ENCODE measurements at regions not wholly inside any gene's neighbourhood (a gene's known extent, or its start where the extent isn't known, plus 50 kb on each side); places are given as distances from the start of the nearest gene placed in this dataset.
"Not testable (repeated sequence)": the region's sequence is repeated elsewhere in the genome, so short reads cannot be mapped to it uniquely, and the experiment has no call there.

- no peak for DNase-seq (ENCODE audit: low spot score)
Observed at GRCh38 chr3:72535772-72536171, 312.5 kb downstream of the SHQ1 start.

DNA sequence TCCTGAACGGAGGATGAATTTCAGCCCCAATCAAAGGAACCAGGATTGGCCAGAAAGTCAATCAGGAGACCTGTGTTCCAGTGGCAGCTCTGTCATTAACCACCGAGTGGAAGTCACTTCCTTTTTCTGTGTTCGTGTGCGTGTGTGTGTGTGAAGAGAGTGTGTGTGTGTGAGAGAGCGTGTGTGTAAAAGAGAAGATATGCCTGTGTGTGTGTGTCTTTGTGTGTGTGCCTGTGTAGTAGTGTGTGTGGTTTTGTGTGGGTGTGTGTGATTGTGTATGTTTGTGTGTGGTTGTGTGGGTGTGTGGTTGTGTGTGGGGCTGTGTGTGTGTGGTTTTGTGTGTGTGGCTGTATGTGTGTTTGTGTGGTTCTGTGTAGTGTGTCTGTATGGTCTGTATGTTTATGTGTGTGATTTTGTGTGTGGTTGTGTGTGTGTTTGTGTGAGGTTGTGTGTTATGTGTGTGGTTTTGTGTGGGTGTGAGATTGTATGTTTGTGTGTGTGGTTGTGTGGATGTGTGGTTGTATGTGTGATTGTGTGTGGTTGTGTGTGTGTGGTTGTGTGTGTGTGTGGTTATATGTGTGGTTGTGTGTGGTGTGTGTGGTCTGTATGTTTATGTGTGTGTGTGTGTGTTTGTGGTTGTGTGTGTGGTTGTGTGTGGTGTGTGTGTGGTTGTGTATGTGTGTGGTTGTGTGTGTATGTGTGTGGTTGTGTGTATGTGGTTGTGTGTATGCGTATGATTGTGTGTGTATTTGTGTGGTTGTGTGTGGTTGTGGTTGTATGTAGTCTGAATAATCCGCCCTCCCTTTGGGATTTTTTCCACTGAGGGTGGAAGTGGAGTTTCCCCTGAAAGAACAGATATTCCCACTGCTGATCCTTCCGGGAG is 314.4 kb downstream of the SHQ1 start:
- no peak for DNase-seq (ENCODE audit: low spot score)

DNA sequence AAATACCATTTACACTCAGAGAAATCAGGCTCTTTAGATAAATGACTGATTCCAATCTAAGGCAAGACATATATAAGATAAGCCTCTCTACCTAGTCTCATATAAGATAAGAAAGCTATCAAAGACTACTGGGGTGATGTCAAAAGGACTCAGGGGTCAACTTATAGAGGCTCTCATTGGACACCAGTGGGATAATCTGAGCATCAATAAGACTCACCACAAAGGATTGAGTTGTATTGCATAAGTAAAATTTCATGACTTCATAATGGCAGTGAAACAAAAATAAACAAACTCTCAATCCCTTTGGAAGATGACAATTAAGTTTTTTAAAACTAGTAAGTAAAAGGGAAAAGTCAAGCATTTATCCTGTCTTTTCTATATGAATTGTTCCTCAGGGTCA is 317.8 kb downstream of the SHQ1 start:
- no peak for DNase-seq (ENCODE audit: low spot score)

DNA sequence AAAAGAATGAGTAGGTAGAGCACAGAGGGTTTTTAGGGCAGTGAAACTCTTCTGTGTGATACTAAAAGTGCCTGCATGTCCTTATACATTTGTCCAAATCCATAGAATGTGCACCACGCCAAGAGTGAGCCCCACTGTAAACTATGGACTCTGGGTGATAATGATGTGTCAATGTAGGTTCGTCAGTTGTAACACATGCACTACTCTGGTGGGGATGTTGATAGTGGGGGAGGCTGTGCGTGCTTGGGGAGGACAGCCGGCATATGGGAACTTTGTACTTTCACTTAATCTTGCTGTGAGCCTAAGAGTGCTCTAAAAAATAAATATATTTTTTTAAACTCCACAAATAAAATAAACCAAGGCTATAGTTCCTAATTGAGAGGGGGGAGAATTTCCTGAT is 319.2 kb downstream of the SHQ1 start:
- DNase-seq (ENCODE audit: low spot score) = no peak

GRCh38 chr3:72523429-72524151 is 324.7 kb downstream of the SHQ1 start:
- DNase-seq (ENCODE audit: low spot score) = no peak

DNA sequence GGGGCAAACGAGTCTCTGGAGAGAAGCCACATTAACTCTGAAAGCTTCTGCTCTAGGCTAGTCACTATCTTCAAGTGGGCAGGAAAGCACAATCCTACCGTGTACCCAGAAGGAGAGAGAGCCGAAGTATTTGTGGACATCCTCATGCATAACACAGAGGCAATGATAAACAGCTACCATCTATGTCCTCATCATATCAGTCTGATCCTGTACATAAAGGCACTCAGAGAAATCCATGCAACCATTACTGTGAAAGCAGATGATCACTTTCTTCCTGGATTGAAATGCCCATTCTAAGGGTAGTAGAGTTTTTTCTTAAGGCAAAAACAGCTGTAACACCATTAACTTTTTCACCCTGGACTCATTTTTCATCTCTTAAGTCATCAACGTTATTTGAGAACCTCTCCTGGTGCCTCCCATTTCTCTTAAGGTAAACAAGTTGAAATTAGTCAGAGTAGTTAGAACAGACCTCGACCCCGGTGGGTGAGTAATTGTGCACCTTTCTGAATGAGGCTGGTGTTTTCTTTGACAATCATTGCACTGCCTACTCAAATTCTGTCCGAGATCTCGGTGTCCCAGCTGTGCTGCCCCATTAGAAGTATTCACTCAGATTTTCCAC is 327.4 kb downstream of the SHQ1 start:
- no peak for DNase-seq (ENCODE audit: low spot score)

GRCh38 chr3:72519946-72520604 is 328.2 kb downstream of the SHQ1 start:
- no peak for DNase-seq (ENCODE audit: low spot score)

GRCh38 chr3:72517921-72518424 is 330.3 kb downstream of the SHQ1 start:
- no peak for DNase-seq (ENCODE audit: low spot score)

DNA sequence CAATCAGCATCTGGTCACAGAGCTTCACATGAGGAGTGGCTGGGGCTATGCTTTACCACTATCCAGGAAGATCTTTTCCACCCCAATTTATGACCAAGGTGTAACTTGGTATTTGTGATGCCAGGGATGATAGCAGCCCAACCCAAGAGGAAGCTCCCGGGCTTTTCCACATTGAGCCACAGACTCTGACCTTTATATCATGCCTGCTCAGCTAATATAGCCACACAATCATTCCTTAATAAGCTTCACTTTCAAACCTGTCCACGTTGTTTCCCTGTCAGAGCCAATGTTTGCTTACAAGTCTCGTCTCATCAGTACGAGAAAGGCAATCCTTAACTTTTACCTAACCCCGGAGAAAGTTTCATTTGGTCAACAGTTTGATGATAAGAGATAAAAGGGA is 330.9 kb downstream of the SHQ1 start:
- no peak for DNase-seq (ENCODE audit: low spot score)

GRCh38 chr3:72516361-72516760 is 331.9 kb downstream of the SHQ1 start:
- DNase-seq (ENCODE audit: low spot score) = no peak

DNA sequence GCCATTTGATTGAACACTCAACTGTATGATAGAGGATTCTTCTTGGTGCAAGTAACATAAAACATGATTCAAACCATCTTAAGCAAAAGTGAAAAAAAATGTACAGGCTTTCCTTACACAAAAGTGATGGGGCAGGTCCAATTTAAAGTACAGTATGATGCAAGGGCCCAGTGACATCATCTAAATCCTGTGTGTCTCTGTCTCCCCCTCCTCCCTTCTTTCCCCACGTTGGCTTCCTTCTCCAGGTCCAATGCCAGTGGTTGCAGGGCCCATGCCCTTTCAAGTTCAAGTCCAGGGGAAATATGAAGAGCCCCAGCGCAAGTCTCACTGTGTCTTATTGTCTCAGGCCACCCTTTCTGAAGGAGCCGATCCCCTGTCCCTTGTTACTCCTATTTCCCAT is 332.3 kb downstream of the SHQ1 start:
- DNase-seq (ENCODE audit: low spot score) = no peak

DNA sequence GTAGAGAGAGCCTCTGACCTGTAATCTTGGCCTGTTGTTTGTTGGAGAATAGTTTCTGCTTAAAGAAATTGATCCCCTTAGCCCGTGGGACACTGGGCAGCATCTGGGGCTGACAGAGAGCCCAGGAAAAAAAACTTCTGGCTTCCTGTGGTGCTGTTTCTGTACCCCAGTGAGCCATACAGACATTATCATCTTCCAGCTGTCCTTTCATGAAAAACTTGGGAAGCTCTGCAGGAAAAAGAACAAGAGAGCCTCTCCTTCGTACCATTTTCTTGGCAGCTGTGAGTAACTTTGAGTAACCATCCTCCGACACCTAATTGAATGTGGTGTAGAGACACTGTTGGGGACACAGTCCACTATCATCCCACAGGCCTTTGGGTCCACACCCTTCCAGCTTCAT is 333.0 kb downstream of the SHQ1 start:
- DNase-seq (ENCODE audit: low spot score) = no peak

- no peak for DNase-seq (ENCODE audit: low spot score)
Observed at GRCh38 chr3:72510247-72510646, 338.0 kb downstream of the SHQ1 start.

GRCh38 chr3:72505539-72506405 is 342.5 kb downstream of the SHQ1 start:
- no peak for DNase-seq (ENCODE audit: low spot score)

DNA sequence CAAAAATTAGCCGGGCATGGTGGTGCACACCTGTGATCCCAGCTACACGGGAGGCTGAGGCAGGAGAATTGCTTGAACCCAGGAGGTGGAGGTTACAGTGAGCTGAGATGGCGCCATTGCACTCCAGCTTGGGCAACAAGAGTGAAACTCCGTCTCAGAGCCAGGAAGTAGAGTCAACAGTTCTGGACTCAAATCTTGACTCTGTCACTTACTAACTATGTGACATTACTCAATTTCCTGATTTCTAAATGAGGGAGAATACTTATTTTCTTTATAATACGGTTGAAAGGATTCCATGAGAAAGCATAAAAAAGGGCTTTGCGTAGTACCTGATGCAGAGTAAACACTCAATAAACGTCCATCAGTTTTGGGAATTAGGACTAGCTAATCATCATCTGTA is 350.7 kb downstream of the SHQ1 start:
- DNase-seq (ENCODE audit: low spot score) = not testable (repeated sequence)

GRCh38 chr3:72496051-72496670 is 352.1 kb downstream of the SHQ1 start:
- DNase-seq (ENCODE audit: low spot score) = no peak

DNA sequence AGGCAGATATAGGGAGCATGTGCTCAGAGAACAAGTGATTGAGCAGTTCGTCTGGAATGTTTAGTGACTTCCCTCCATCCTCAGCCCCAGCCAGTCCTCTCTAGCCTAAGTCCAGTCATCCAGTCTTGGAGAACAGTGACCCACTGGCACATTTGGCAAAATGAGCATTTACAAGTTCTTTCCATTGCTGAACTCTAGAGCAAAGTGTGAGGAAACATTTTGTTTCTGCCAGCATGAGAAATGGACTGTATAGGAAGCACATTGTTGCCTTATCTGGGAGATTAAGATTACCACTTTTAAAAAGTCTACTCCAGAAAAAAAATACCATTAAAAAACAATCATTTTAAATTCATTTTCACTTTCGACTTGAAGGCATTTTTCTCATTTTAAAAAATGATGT is 353.6 kb downstream of the SHQ1 start:
- no peak for DNase-seq (ENCODE audit: low spot score)

GRCh38 chr3:72494130-72494529 is 354.1 kb downstream of the SHQ1 start:
- DNase-seq (ENCODE audit: low spot score) = no peak

DNA sequence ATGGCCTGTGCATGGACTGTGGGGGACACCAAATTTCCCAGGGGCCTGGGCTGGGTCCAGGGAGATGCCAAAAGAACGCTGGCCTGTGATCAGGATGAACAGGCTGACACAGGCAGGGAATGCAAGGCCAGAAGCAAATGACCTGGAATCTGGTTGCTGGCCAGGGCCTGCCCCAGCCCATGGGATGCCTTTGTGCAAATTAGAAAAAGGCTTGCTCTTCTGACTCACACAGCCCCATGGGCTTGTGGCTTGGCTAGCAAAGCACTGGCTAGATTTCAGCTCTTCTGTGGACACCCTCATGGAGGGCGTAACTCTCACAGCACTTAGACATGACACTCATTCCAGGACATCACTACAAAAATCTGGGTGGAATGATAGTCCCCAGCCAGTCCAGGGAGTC is 356.0 kb downstream of the SHQ1 start:
- no peak for DNase-seq (ENCODE audit: low spot score)

DNA sequence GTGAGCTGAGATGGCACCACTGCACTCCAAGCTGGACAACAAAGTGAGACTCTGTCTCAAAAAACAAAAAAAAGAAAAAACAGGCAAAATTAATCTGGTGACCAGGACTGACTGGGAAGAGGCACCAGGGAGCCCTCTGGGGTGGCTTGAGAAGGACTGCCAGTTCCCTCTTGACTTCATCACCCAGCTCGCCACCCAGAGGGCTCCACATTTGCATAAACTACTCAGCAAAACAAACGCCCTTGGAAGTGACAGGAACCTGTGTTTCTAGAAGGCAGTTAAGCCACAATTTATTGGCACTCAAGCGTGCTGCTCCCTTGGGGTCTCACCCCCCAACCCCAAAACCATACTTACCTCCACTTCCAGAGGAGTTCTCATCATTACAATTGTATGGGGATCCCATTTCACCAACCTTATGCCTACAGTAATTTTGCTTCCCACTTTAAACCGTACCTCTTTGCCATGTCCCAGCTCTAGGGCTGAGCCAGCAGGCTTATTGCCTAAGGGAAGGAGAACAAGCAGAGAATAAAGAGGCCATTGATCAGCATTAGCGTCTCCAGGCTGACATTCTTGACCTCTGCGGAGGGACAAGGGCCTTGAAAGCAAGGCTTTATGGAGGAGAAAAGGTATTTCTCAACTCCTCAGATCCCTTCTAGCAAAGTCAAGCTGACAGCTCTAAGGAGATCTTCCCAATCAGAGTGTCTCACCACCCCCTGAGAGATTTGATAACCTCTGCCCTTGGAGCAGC is 357.4 kb downstream of the SHQ1 start:
- no peak for DNase-seq (ENCODE audit: low spot score)

All from D341Med (cell line).